ENCODE measurements at regions not wholly inside any gene's neighbourhood (a gene's known extent, or its start where the extent isn't known, plus 50 kb on each side); places are given as distances from the start of the nearest gene placed in this dataset.

GRCh38 chr20:22302039-22302438, 282.3 kb downstream of the FOXA2 start:
- H3K27me3 ChIP-seq = no peaks in the 10 kb centered on the region
- no peaks in the 10 kb centered on the region for H3K36me3 ChIP-seq (replicated peaks in 1 of 2)
- no peak overlapping the region for H3K4me3 ChIP-seq
- no peaks in the 10 kb centered on the region for H3K4me1 ChIP-seq (replicated peaks in 1 of 2)
- DNase-seq = no peak
- no peak overlapping the region for H3K27ac ChIP-seq
- H3K9me3 ChIP-seq (replicated peaks in 1 of 3) = no peaks in the 10 kb centered on the region
- intact Hi-C loops (cut with DNase I) = no loop called here
- 69 to 92% (median 82%) methylated on average over 2 of the region's 2 CpGs for WGBS, 4 donors
- TF ChIP-seq CTCF (IDR thresholded peaks at IDR 0.05) (no peak), POLR2A (IDR thresholded peaks at IDR 0.05) (no peak)

- Histone ChIP-seq H3K36me3 (replicated peaks in 1 of 2) (no peaks in the 10 kb centered on the region), H3K9me3 (replicated peaks in 1 of 3) (no peaks in the 10 kb centered on the region), H3K27me3 (no peaks in the 10 kb centered on the region), H3K4me1 (replicated peaks in 1 of 2) (no peaks in the 10 kb centered on the region), H3K4me3 (no peak overlapping the region), H3K27ac (no peak overlapping the region)
- 51 to 66% (median 60%) methylated on average over 4 of the region's 4 CpGs for whole genome bisulfite sequencing, 4 donors
- TF ChIP-seq CTCF (IDR thresholded peaks at IDR 0.05) (no peak), POLR2A (IDR thresholded peaks at IDR 0.05) (no peak)
- intact Hi-C loops (cut with DNase I) = no loop called here
- DNase-seq = no peak
Measured at GRCh38 chr20:22293886-22294285, 290.5 kb downstream of the FOXA2 start.

- H3K4me1 ChIP-seq (replicated peaks in 1 of 2) = no peaks in the 10 kb centered on the region
- H3K9me3 ChIP-seq (replicated peaks in 1 of 3) = no peaks in the 10 kb centered on the region
- intact Hi-C loops (cut with DNase I) = no loop called here
- H3K27ac ChIP-seq = no peak overlapping the region
- DNase-seq = no peak
- H3K36me3 ChIP-seq (replicated peaks in 1 of 2) = no peaks in the 10 kb centered on the region
- H3K4me3 ChIP-seq = no peak overlapping the region
- TF ChIP-seq CTCF (IDR thresholded peaks at IDR 0.05) (no peak), POLR2A (IDR thresholded peaks at IDR 0.05) (no peak)
- H3K27me3 ChIP-seq = no peaks in the 10 kb centered on the region
- 63 to 75% (median 68%) methylated on average over 5 of the region's 5 CpGs for WGBS, 4 donors
Measured at GRCh38 chr20:22289442-22289841, 294.9 kb downstream of the FOXA2 start.

- H3K27me3 ChIP-seq = no peaks in the 10 kb centered on the region
- intact Hi-C loops (cut with DNase I) = no loop called here
- no peaks in the 10 kb centered on the region for H3K9me3 ChIP-seq (replicated peaks in 1 of 3)
- H3K27ac ChIP-seq = no peak overlapping the region
- no peak for DNase-seq
- WGBS, 4 donors = 57 to 61% (median 58%) methylated on average over 7 of the region's 7 CpGs
- H3K4me3 ChIP-seq = no peak overlapping the region
- no peaks in the 10 kb centered on the region for H3K36me3 ChIP-seq (replicated peaks in 1 of 2)
- TF ChIP-seq POLR2A (IDR thresholded peaks at IDR 0.05) (no peak), CTCF (IDR thresholded peaks at IDR 0.05) (no peak)
- H3K4me1 ChIP-seq (replicated peaks in 1 of 2) = no peaks in the 10 kb centered on the region
Measured at GRCh38 chr20:22288957-22289356, 295.4 kb downstream of the FOXA2 start.
